Adrenal gland (tissue), 5 donors: ENCODE measurements at regions not wholly inside any gene's neighbourhood (a gene's known extent, or its start where the extent isn't known, plus 50 kb on each side); places are given as distances from the start of the nearest gene placed in this dataset.

Experiments
- POLR2A ChIP-seq, 2 donors: fragments of 450-650 bp; IDR thresholded peaks; one replicate each; pipeline ENCODE4 v1.6.1; 2017; ENCODE audit warnings: antibody characterized with exemption in 2 of 2, mild to moderate bottlenecking in 2 of 2, moderate library complexity in 1 of 2
- TF ChIP-seq, protein P1 (sequence below), 6 experiments: fragments of 450-650 bp in 4 of 6; fragments of 200-600 bp in 2 of 6; sonication (generic) in 1 of 6; IDR thresholded peaks; 1 replicate in 5 of 6; 2 replicates in 1 of 6; pipeline versions ENCODE4 v1.5.1 to v1.8.0; 2016 to 2021; ENCODE audit warnings: antibody characterized with exemption in 6 of 6, mild to moderate bottlenecking in 2 of 6, moderate library complexity in 1 of 6
- donor health status: DM: no; HTN: no; CAD: no.

DNA sequence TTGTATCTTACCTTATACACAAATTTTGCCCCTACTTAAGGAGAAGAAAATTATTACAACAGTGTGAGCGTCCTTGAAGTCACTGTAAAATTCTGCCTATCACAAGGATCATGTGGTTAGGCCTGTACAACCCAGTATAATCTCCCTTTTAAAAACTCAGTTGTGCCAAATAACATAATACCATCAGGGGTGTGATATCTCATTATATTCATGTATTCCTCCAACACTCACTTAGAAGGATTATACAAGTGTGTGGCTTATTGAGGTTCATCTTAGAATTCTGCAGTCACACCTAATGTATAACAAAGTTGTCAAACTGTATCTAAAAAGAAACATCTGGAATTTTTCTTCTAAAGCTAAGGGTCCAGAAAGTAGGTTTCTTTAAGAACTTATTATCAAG lies 998.8 kb upstream of the LRRTM1 start:
- TF ChIP-seq, protein P1, sequence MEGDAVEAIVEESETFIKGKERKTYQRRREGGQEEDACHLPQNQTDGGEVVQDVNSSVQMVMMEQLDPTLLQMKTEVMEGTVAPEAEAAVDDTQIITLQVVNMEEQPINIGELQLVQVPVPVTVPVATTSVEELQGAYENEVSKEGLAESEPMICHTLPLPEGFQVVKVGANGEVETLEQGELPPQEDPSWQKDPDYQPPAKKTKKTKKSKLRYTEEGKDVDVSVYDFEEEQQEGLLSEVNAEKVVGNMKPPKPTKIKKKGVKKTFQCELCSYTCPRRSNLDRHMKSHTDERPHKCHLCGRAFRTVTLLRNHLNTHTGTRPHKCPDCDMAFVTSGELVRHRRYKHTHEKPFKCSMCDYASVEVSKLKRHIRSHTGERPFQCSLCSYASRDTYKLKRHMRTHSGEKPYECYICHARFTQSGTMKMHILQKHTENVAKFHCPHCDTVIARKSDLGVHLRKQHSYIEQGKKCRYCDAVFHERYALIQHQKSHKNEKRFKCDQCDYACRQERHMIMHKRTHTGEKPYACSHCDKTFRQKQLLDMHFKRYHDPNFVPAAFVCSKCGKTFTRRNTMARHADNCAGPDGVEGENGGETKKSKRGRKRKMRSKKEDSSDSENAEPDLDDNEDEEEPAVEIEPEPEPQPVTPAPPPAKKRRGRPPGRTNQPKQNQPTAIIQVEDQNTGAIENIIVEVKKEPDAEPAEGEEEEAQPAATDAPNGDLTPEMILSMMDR (IDR thresholded peaks at IDR 0.05): no peak
- no peak for TF ChIP-seq POLR2A (IDR thresholded peaks at IDR 0.05)
